H1 (cell line): ENCODE measurements at regions not wholly inside any gene's neighbourhood (a gene's known extent, or its start where the extent isn't known, plus 50 kb on each side); places are given as distances from the start of the nearest gene placed in this dataset.

ENCODE experiments used
- CTCF ChIA-PET: fragments of 300-600 bp; sonication (Branson Sonifier 250); formaldehyde crosslinking; loops from one replicate; lab custom pipeline; 2021; ENCODE audit not compliant: partially characterized antibody; lab: Charles Lee
- POLR2A ChIA-PET: fragments of 300-600 bp; sonication (Branson Sonifier 250); formaldehyde crosslinking; loops from one replicate; lab custom pipeline; 2021; ENCODE audit warnings: inconsistent platforms; ENCODE audit not compliant: partially characterized antibody; lab: Charles Lee
- DNase-seq, 2 experiments: peaks; one replicate each; pipeline versions ENCODE4 v3.0.0 to v3.0.0-alpha.2; 2010 to 2022; ENCODE audit warnings: low spot score in 2 of 2, low read depth in 1 of 2, mixed read lengths in 1 of 2
- FAIRE-seq: peaks from 2 replicates; lab custom pipeline; 2011; peaks lifted over from hg19 to GRCh38; lab: Jason Lieb, UNC
- H2AFZ ChIP-seq: 2 replicates; pipeline ENCODE4 v1.8.1; 2012; ENCODE audit warnings: low read length, inconsistent platforms
- H2AK5ac ChIP-seq: 2 replicates; pipeline ENCODE4 v1.6.1; 2013; ENCODE audit warnings: low read depth, low read length
- H2BK120ac ChIP-seq: replicated peaks from 2 replicates; pipeline ENCODE3; 2013; ENCODE audit warnings: low read depth, low read length, inconsistent platforms
- H2BK12ac ChIP-seq: 2 replicates; pipeline ENCODE4 v1.6.1; 2013; ENCODE audit warnings: low read depth, low read length
- H2BK15ac ChIP-seq: 2 replicates; pipeline ENCODE4 v1.6.1; 2013; ENCODE audit warnings: low read length
- H2BK20ac ChIP-seq: 2 replicates; pipeline ENCODE4 v1.6.1; 2013; ENCODE audit warnings: low read length
- H2BK5ac ChIP-seq: 2 replicates; pipeline ENCODE4 v1.6.1; 2013; ENCODE audit warnings: low read depth, low read length
- H3K14ac ChIP-seq: 2 replicates; pipeline ENCODE4 v1.6.1; 2013; ENCODE audit warnings: inconsistent platforms; ENCODE audit not compliant: insufficient read length
- H3K18ac ChIP-seq: 2 replicates; pipeline ENCODE4 v1.6.1; 2013; ENCODE audit warnings: low read length; ENCODE audit errors: extremely low read depth
- H3K23ac ChIP-seq: 2 replicates; pipeline ENCODE4 v1.6.1; 2013; ENCODE audit warnings: inconsistent platforms; ENCODE audit not compliant: insufficient read length
- H3K23me2 ChIP-seq: 2 replicates; pipeline ENCODE4 v1.6.1; 2013; ENCODE audit warnings: low read depth, low read length
- H3K27ac ChIP-seq: 2 replicates; pipeline ENCODE4 v1.6.1; 2011; ENCODE audit warnings: low read depth, low read length, inconsistent platforms
- H3K27me3 ChIP-seq, 4 experiments: replicated peaks in 1 of 4; 1 replicate in 1 of 4; 2 replicates in 3 of 4; pipeline versions ENCODE4 v1.6.1 to v1.8.1; 2011 to 2013; ENCODE audit warnings: low read length in 3 of 4, mild to moderate bottlenecking in 3 of 4, inconsistent platforms in 2 of 4, mixed read lengths in 2 of 4, moderate library complexity in 1 of 4; ENCODE audit not compliant: control insufficient read depth in 3 of 4, insufficient read depth in 3 of 4; ENCODE audit errors: extremely low read depth in 1 of 4
- H3K36me3 ChIP-seq, 4 experiments: 2 replicates each; pipeline versions ENCODE4 v1.6.1 to v1.8.1; 2011 to 2013; ENCODE audit warnings: mild to moderate bottlenecking in 4 of 4, low read length in 3 of 4, moderate library complexity in 2 of 4, control low read depth in 1 of 4, inconsistent platforms in 1 of 4; ENCODE audit not compliant: insufficient read depth in 4 of 4, control insufficient read depth in 2 of 4
- H3K4ac ChIP-seq: replicated peaks from 2 replicates; pipeline ENCODE3; 2013; ENCODE audit warnings: low read length, low read depth, mixed read lengths, inconsistent platforms; ENCODE audit not compliant: insufficient read length
- H3K4me1 ChIP-seq, 4 experiments: replicated peaks in 1 of 4; 1 replicate in 1 of 4; 2 replicates in 3 of 4; pipeline versions ENCODE4 v1.6.1 to v1.8.1; 2011 to 2013; ENCODE audit warnings: low read length in 3 of 4, inconsistent platforms in 2 of 4, mixed read lengths in 1 of 4; ENCODE audit not compliant: insufficient read depth in 4 of 4, control insufficient read depth in 3 of 4
- H3K4me2 ChIP-seq, 2 experiments: 2 replicates each; pipeline versions ENCODE4 v1.6.1 to v1.8.1; 2011 to 2013; ENCODE audit warnings: low read depth in 2 of 2, low read length in 2 of 2, control low read depth in 1 of 2, inconsistent platforms in 1 of 2, mild to moderate bottlenecking in 1 of 2; ENCODE audit not compliant: insufficient read depth in 1 of 2
- H3K4me3 ChIP-seq, 4 experiments: fragments of 200-600, 300-600 bp in 1 of 4; sonication (generic), shearing (Covaris generic), sonication (Bioruptor Twin) in 1 of 4; 2 replicates each; pipeline versions ENCODE4 v1.5.1 to v1.8.1; 2011 to 2016; ENCODE audit warnings: low read length in 4 of 4, low read depth in 3 of 4, control low read depth in 2 of 4, inconsistent platforms in 2 of 4, mild to moderate bottlenecking in 2 of 4, mixed read lengths in 1 of 4, moderate library complexity in 1 of 4; ENCODE audit not compliant: insufficient read depth in 2 of 4; ENCODE audit errors: extremely low read depth in 1 of 4
- H3K56ac ChIP-seq: replicated peaks from 2 replicates; pipeline ENCODE3; 2013; ENCODE audit warnings: low read depth, mild to moderate bottlenecking, mixed read lengths, low read length, inconsistent platforms; ENCODE audit not compliant: insufficient read length
- H3K79me1 ChIP-seq: 2 replicates; pipeline ENCODE4 v1.6.1; 2013; ENCODE audit warnings: low read depth, low read length, control low read depth
- H3K79me2 ChIP-seq, 2 experiments: 2 replicates each; pipeline versions ENCODE4 v1.6.1 to v1.8.1; 2012 to 2013; ENCODE audit warnings: low read length in 2 of 2, mild to moderate bottlenecking in 2 of 2, inconsistent platforms in 1 of 2; ENCODE audit not compliant: insufficient read depth in 2 of 2, control insufficient read depth in 1 of 2
- H3K9ac ChIP-seq, 4 experiments: replicated peaks in 1 of 4; 1 replicate in 1 of 4; 2 replicates in 3 of 4; pipeline versions ENCODE4 v1.6.1 to v1.8.1; 2011 to 2013; ENCODE audit warnings: low read depth in 3 of 4, low read length in 3 of 4, control low read depth in 2 of 4, mild to moderate bottlenecking in 2 of 4, moderate library complexity in 2 of 4, inconsistent platforms in 1 of 4; ENCODE audit errors: extremely low read depth in 1 of 4
- H3K9me3 ChIP-seq, 2 experiments: 2 replicates each; pipeline versions ENCODE4 v1.6.1 to v1.8.1; 2012 to 2013; ENCODE audit warnings: mild to moderate bottlenecking in 2 of 2, moderate library complexity in 2 of 2, control low read depth in 1 of 2, inconsistent platforms in 1 of 2, low read depth in 1 of 2, low read length in 1 of 2, mixed read lengths in 1 of 2; ENCODE audit not compliant: insufficient read depth in 2 of 2
- H4K20me1 ChIP-seq, 2 experiments: replicated peaks in 1 of 2; 2 replicates each; pipeline versions ENCODE3 to v1.8.1; 2011 to 2013; ENCODE audit warnings: inconsistent platforms in 2 of 2, low read length in 2 of 2, mild to moderate bottlenecking in 1 of 2; ENCODE audit not compliant: insufficient read depth in 2 of 2, control insufficient read depth in 1 of 2
- H4K5ac ChIP-seq: 2 replicates; pipeline ENCODE4 v1.6.1; 2013; ENCODE audit warnings: low read length, low read depth, mixed read lengths, inconsistent platforms; ENCODE audit not compliant: insufficient read length
- H4K8ac ChIP-seq: 2 replicates; pipeline ENCODE4 v1.8.0; 2013; ENCODE audit warnings: mild to moderate bottlenecking, moderate library complexity, low read length, inconsistent platforms; ENCODE audit not compliant: insufficient read depth; ENCODE audit errors: extremely low read depth
- H4K91ac ChIP-seq: replicated peaks from 2 replicates; pipeline ENCODE3; 2013; ENCODE audit warnings: low read length, mixed read lengths, inconsistent platforms; ENCODE audit not compliant: insufficient read length
- BCL11A ChIP-seq, 2 experiments: IDR thresholded peaks; one replicate each; pipeline ENCODE4 v1.6.1; 2011; ENCODE audit warnings: low read depth in 2 of 2, low read length in 2 of 2, mild to moderate bottlenecking in 2 of 2
- CHD1 ChIP-seq: IDR thresholded peaks from 2 replicates; pipeline ENCODE4 v1.6.1; 2012; ENCODE audit warnings: low read depth, low read length, improper control_type of control experiment
- EGR1 ChIP-seq: IDR thresholded peaks from 2 replicates; pipeline ENCODE4 v1.6.1; 2011; ENCODE audit warnings: low read depth, low read length, borderline replicate concordance
- HDAC2 ChIP-seq, 2 experiments: fragments of 300-600 bp in 1 of 2; sonication (generic) in 1 of 2; IDR thresholded peaks; 2 replicates each; pipeline ENCODE4 v1.6.1; 2011 to 2012; ENCODE audit warnings: low read depth in 2 of 2, low read length in 2 of 2, mild to moderate bottlenecking in 2 of 2, moderate library complexity in 2 of 2, borderline replicate concordance in 1 of 2, inconsistent platforms in 1 of 2
- HDAC6 ChIP-seq: IDR thresholded peaks from one replicate; pipeline ENCODE4 v1.7.1; 2012; ENCODE audit warnings: low read depth, mild to moderate bottlenecking, inconsistent platforms, low read length, moderate library complexity
- KDM1A ChIP-seq: fragments of 200-600, 300-600 bp; sonication (generic); IDR thresholded peaks from 2 replicates; pipeline ENCODE4 v1.7.1; 2016; ENCODE audit warnings: mild to moderate bottlenecking, low read length, borderline replicate concordance
- NRF1 ChIP-seq: IDR thresholded peaks from 2 replicates; pipeline ENCODE4 v1.6.1; 2011; ENCODE audit warnings: mild to moderate bottlenecking, low read depth, low read length, improper control_type of control experiment
- PHF8 ChIP-seq: fragments of 200-600 bp; sonication (generic); conservative IDR thresholded peaks from 2 replicates; pipeline ENCODE4 v1.7.1; 2012; ENCODE audit warnings: low read depth, mild to moderate bottlenecking, inconsistent platforms, low read length, moderate library complexity
- SP2 ChIP-seq: IDR thresholded peaks from 2 replicates; pipeline ENCODE4 v1.6.1; 2012; ENCODE audit warnings: mild to moderate bottlenecking, low read length, inconsistent platforms
- SUZ12 ChIP-seq: fragments of 200-600 bp; sonication (generic); IDR thresholded peaks from 2 replicates; pipeline ENCODE4 v1.6.1; 2012; ENCODE audit warnings: mild to moderate bottlenecking, inconsistent platforms, low read length, moderate library complexity, mixed read lengths
- USF2 ChIP-seq: IDR thresholded peaks from 2 replicates; pipeline ENCODE4 v1.6.1; 2011; ENCODE audit warnings: low read length, improper control_type of control experiment

DNA sequence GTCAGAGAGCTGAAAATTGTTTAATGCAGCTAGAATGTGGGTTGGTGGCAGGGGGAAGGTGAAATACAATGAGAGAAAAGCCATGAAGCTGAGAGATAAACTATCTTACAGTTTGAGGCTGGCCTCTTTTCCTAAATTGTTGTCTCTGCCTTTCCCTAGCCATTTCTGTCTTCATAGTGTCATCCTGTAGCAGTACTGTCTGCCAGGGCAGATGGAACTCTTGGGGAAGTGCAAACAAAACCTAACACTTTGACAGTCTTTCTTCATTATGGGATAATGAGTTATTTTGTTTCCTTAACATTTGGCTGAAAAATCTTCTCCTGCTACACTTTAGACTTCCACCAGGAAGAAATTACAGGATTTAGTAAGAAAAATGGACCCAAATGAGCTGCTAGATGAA is 197.8 kb upstream of the ARX start:
- no peak overlapping the region for H3K9ac ChIP-seq
- H3K14ac ChIP-seq: no peak overlapping the region
- no peak overlapping the region for H4K5ac ChIP-seq
- H3K79me1 ChIP-seq: no peaks in the 10 kb centered on the region
- H3K4me3 ChIP-seq: no peak overlapping the region
- H3K79me2 ChIP-seq: no peaks in the 10 kb centered on the region
- H3K27ac ChIP-seq: no peak overlapping the region
- H3K4me1 ChIP-seq: no peaks in the 10 kb centered on the region
- POLR2A ChIA-PET: no interaction called here
- H4K20me1 ChIP-seq: no peaks in the 10 kb centered on the region
- FAIRE-seq (no peak), DNase-seq (no peak)
- H2BK20ac ChIP-seq: no peak overlapping the region
- no peak overlapping the region for H4K8ac ChIP-seq
- H3K9me3 ChIP-seq: no peaks in the 10 kb centered on the region
- H3K27me3 ChIP-seq: no peaks in the 10 kb centered on the region
- no peak overlapping the region for H3K4ac ChIP-seq
- no peak overlapping the region for H2BK12ac ChIP-seq
- no peaks in the 10 kb centered on the region for H3K36me3 ChIP-seq
- H3K23me2 ChIP-seq: no peaks in the 10 kb centered on the region
- no peak overlapping the region for H2BK120ac ChIP-seq
- H2BK5ac ChIP-seq: no peak overlapping the region
- H3K23ac ChIP-seq: no peak overlapping the region
- CTCF ChIA-PET: interaction anchor here (1.7 kb wide), 1 partner anchor 22 kb away, joined by 6 read pairs; no protein-coding TSS in a partner anchor
- no peak overlapping the region for H4K91ac ChIP-seq
- no peak overlapping the region for H2AFZ ChIP-seq
- no peak overlapping the region for H3K56ac ChIP-seq
- no peak overlapping the region for H2AK5ac ChIP-seq
- no peak overlapping the region for H3K18ac ChIP-seq
- H2BK15ac ChIP-seq: no peak overlapping the region
- no peak overlapping the region for H3K4me2 ChIP-seq
- TF ChIP-seq CHD1 (no peak), HDAC6 (no peak), NRF1 (no peak), SUZ12 (no peak), HDAC2 (IDR thresholded peaks at IDR 0.05; ENCODE audit: borderline replicate concordance in 1 of 2, low read depth in 2 of 2, low read length in 2 of 2) (no peak), KDM1A (no peak), PHF8 (no peak), SP2 (no peak), BCL11A (IDR thresholded peaks at IDR 0.05; ENCODE audit: low read depth in 2 of 2, low read length in 2 of 2) (no peak), USF2 (no peak), EGR1 (no peak)
